ENCODE measurements at regions not wholly inside any gene's neighbourhood (a gene's known extent, or its start where the extent isn't known, plus 50 kb on each side); places are given as distances from the start of the nearest gene placed in this dataset.

DNA sequence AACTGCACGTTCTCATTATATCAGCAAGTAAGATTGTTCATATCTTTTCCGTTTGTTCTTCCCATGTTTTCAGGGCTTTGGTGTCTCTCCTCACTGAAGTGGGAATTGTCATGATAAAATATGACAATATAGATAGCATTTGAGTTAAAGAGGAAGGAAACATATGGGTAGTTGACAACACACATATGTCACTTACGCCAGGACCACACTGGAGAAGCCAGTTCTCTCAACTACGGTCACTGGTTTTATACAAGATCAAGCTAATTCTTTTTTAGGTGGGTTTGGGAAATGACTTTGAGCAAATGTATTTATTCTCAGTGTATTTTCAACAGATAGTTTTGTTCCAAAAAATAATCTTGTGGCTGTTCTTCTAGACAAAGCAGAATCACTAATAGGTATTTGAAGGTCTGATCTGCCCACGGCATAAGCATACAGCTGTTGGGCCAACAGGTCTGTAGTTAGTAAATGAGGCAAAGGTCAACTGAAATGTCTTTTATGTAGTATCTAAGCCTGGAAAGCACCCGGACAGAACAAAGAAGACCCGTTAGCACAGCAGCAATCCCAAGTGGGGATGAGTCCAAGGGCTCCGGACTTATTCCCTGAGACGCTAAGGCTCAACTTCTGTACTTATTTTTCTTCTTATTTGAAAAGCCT lies 433.6 kb upstream of the ZP4 start:
- TF ChIP-seq SPI1 (IDR thresholded peaks at IDR 0.05; ENCODE audit: low read depth, low read length) (no peak), POLR2A (IDR thresholded peaks at IDR 0.05; ENCODE audit: low read depth, low read length) (no peak), POU2F2 (IDR thresholded peaks at IDR 0.05; ENCODE audit: low read depth, low read length) (no peak), POLR2AphosphoS5 (IDR thresholded peaks at IDR 0.05; ENCODE audit: low read depth, low read length) (no peak), TAF1 (IDR thresholded peaks at IDR 0.05; ENCODE audit: low read depth, low read length) (no peak), PAX5 (IDR thresholded peaks at IDR 0.05; ENCODE audit: insufficient read depth, low read length, severe bottlenecking) (no peak)
- no peak for DNase-seq (ENCODE audit: insufficient read length, low spot score)
- no peak for FAIRE-seq

GRCh38 chr1:238323490-238323889 lies 432.8 kb upstream of the ZP4 start:
- FAIRE-seq (no peak), DNase-seq (ENCODE audit: insufficient read length, low spot score) (no peak)
- TF ChIP-seq POU2F2 (IDR thresholded peaks at IDR 0.05; ENCODE audit: low read depth, low read length) = no peak
- TF ChIP-seq SPI1 (IDR thresholded peaks at IDR 0.05; ENCODE audit: low read depth, low read length) = no peak
- TF ChIP-seq TAF1 (IDR thresholded peaks at IDR 0.05; ENCODE audit: low read depth, low read length) = no peak
- no peak for TF ChIP-seq POLR2AphosphoS5 (IDR thresholded peaks at IDR 0.05; ENCODE audit: low read depth, low read length)
- TF ChIP-seq POLR2A (IDR thresholded peaks at IDR 0.05; ENCODE audit: low read depth, low read length) = no peak
- TF ChIP-seq PAX5 (IDR thresholded peaks at IDR 0.05; ENCODE audit: insufficient read depth, low read length, severe bottlenecking) = no peak

- FAIRE-seq (no peak), DNase-seq (ENCODE audit: insufficient read length, low spot score) (no peak)
- no peak for TF ChIP-seq POLR2A (IDR thresholded peaks at IDR 0.05; ENCODE audit: low read depth, low read length)
- no peak for TF ChIP-seq POU2F2 (IDR thresholded peaks at IDR 0.05; ENCODE audit: low read depth, low read length)
- TF ChIP-seq SPI1 (IDR thresholded peaks at IDR 0.05; ENCODE audit: low read depth, low read length) = no peak
- TF ChIP-seq TAF1 (IDR thresholded peaks at IDR 0.05; ENCODE audit: low read depth, low read length) = no peak
- no peak for TF ChIP-seq POLR2AphosphoS5 (IDR thresholded peaks at IDR 0.05; ENCODE audit: low read depth, low read length)
These were observed 429.2 kb upstream of the ZP4 start for GRCh38 chr1:238319957-238320356.

GRCh38 chr1:238318294-238319110 lies 427.8 kb upstream of the ZP4 start:
- TF ChIP-seq POLR2AphosphoS5 (IDR thresholded peaks at IDR 0.05; ENCODE audit: low read depth, low read length) (no peak), PAX5 (IDR thresholded peaks at IDR 0.05; ENCODE audit: insufficient read depth, low read length, severe bottlenecking) (no peak), POU2F2 (IDR thresholded peaks at IDR 0.05; ENCODE audit: low read depth, low read length) (no peak), TAF1 (IDR thresholded peaks at IDR 0.05; ENCODE audit: low read depth, low read length) (no peak), POLR2A (IDR thresholded peaks at IDR 0.05; ENCODE audit: low read depth, low read length) (no peak), SPI1 (IDR thresholded peaks at IDR 0.05; ENCODE audit: low read depth, low read length) (no peak)
- FAIRE-seq (no peak), DNase-seq (ENCODE audit: insufficient read length, low spot score) (no peak)

GRCh38 chr1:238312969-238313368 lies 422.2 kb upstream of the ZP4 start:
- FAIRE-seq = no peak
- no peak for TF ChIP-seq POU2F2 (IDR thresholded peaks at IDR 0.05; ENCODE audit: low read depth, low read length)
- DNase-seq (ENCODE audit: insufficient read length, low spot score) = no peak

DNA sequence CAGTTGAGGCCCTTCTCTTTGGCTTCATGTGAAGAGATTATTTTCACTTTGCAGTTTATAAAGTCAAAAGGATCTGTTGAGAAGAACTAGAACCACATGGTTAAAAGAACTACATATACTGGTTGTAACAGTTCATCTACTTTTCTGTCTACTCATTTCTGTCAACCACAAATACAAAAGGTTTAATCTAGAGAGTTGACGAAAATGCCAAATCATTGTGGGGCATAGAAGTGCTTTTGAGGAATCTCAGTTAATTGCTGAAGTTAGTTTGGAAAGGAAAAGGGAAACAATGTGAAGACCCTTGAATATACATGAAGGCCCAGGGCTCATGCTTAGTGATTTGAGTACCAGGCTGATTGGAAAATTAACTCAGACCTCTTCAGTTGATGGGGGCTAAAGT lies 415.7 kb upstream of the ZP4 start:
- TF ChIP-seq SPI1 (IDR thresholded peaks at IDR 0.05; ENCODE audit: low read depth, low read length) (no peak), POLR2AphosphoS5 (IDR thresholded peaks at IDR 0.05; ENCODE audit: low read depth, low read length) (no peak), PAX5 (IDR thresholded peaks at IDR 0.05; ENCODE audit: insufficient read depth, low read length, severe bottlenecking) (no peak), POU2F2 (IDR thresholded peaks at IDR 0.05; ENCODE audit: low read depth, low read length) (no peak), TAF1 (IDR thresholded peaks at IDR 0.05; ENCODE audit: low read depth, low read length) (no peak), POLR2A (IDR thresholded peaks at IDR 0.05; ENCODE audit: low read depth, low read length) (no peak)
- no peak for DNase-seq (ENCODE audit: insufficient read length, low spot score)
- FAIRE-seq = no peak

DNA sequence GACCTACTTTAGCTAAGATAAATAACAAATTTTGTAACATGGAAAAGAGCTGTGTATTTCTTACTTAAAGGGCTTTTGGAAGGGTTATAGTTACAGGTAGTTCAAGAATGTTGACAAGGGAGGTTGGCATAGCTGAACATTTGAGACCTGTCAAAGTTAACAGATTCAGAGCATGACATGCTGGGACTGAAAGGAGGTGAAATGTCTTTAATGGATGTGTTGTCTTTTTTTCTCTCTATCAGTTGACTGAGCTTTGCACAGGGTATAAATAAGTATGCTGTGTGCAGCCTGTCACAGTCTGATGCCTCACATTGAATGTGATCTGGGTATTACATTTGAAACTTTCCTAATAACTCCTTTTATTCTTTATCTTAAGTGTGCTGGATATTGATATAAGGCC lies 411.9 kb upstream of the ZP4 start:
- no peak for TF ChIP-seq SPI1 (IDR thresholded peaks at IDR 0.05; ENCODE audit: low read depth, low read length)
- no peak for TF ChIP-seq POU2F2 (IDR thresholded peaks at IDR 0.05; ENCODE audit: low read depth, low read length)
- TF ChIP-seq POLR2A (IDR thresholded peaks at IDR 0.05; ENCODE audit: low read depth, low read length) = no peak
- no peak for TF ChIP-seq TAF1 (IDR thresholded peaks at IDR 0.05; ENCODE audit: low read depth, low read length)
- TF ChIP-seq PAX5 (IDR thresholded peaks at IDR 0.05; ENCODE audit: insufficient read depth, low read length, severe bottlenecking) = no peak
- no peak for TF ChIP-seq POLR2AphosphoS5 (IDR thresholded peaks at IDR 0.05; ENCODE audit: low read depth, low read length)
- FAIRE-seq = no peak
- DNase-seq (ENCODE audit: insufficient read length, low spot score) = no peak

- FAIRE-seq = no peak
- TF ChIP-seq TAF1 (IDR thresholded peaks at IDR 0.05; ENCODE audit: low read depth, low read length) (no peak), SPI1 (IDR thresholded peaks at IDR 0.05; ENCODE audit: low read depth, low read length) (no peak), POU2F2 (IDR thresholded peaks at IDR 0.05; ENCODE audit: low read depth, low read length) (no peak), PAX5 (IDR thresholded peaks at IDR 0.05; ENCODE audit: insufficient read depth, low read length, severe bottlenecking) (no peak), POLR2A (IDR thresholded peaks at IDR 0.05; ENCODE audit: low read depth, low read length) (no peak), POLR2AphosphoS5 (IDR thresholded peaks at IDR 0.05; ENCODE audit: low read depth, low read length) (no peak)
- no peak for DNase-seq (ENCODE audit: insufficient read length, low spot score)
These were observed 405.6 kb upstream of the ZP4 start for GRCh38 chr1:238296371-238296770.

DNA sequence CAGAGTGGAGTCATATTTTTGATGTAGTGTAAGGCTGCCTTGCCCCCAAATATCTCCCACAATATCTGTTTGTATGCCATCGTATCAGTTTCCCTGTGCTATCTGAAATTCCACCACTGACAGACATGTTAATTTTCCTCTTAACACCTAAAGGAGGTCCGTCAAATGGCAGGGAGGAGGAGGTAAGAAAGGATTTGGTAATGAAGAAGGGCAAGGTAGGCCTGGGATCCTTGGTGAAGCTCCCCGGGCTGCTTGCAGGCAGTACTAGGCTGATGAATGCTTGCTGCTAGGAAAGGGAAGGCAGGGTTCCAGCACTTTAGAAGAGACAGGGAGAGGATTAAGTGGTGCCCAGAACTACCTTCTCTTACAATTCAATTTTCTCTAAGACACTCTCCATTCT lies 402.4 kb upstream of the ZP4 start:
- DNase-seq (ENCODE audit: insufficient read length, low spot score) (no peak), FAIRE-seq (no peak)
- TF ChIP-seq TAF1 (IDR thresholded peaks at IDR 0.05; ENCODE audit: low read depth, low read length) = no peak
- no peak for TF ChIP-seq SPI1 (IDR thresholded peaks at IDR 0.05; ENCODE audit: low read depth, low read length)
- no peak for TF ChIP-seq POU2F2 (IDR thresholded peaks at IDR 0.05; ENCODE audit: low read depth, low read length)
- TF ChIP-seq POLR2A (IDR thresholded peaks at IDR 0.05; ENCODE audit: low read depth, low read length) = no peak
- TF ChIP-seq POLR2AphosphoS5 (IDR thresholded peaks at IDR 0.05; ENCODE audit: low read depth, low read length) = no peak
- no peak for TF ChIP-seq PAX5 (IDR thresholded peaks at IDR 0.05; ENCODE audit: insufficient read depth, low read length, severe bottlenecking)

All from GM12891 (cell line).